GM18520 (cell line): ENCODE measurements at regions not wholly inside any gene's neighbourhood (a gene's known extent, or its start where the extent isn't known, plus 50 kb on each side); places are given as distances from the start of the nearest gene placed in this dataset.
A peak's percentile ranks its signal among the peaks of the same experiment; 100 is the strongest.

Source experiments
- ATAC-seq: cut with Tn5 transposase; IDR thresholded peaks from one replicate; pipeline ENCODE4 v1.9.1; 2021; ENCODE audit not compliant: unreplicated experiment

DNA sequence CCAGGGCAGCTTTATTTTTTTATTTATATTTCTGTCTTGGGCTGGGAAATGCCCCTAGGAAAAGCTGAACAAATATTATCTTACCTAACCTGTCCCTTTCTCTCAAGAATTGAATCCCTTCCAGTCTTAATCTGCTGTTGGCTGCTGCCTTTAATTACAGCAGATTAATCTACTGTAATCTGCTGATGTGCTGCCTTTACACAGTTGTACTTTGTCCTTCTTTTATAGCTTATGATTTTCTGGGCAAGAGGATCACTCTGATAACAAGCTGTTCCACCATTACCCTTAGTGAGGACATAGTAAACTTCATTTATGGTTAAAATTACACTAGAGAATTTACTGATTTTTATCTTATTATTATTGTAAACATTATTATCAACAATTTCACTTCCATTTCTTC, 234.5 kb upstream of the MAN1A1 start:
- ATAC-seq: no peak

- ATAC-seq: no peak
These were observed 231.7 kb upstream of the MAN1A1 start for GRCh38 chr6:119581220-119581619.

GRCh38 chr6:119575721-119576120, 226.2 kb upstream of the MAN1A1 start:
- ATAC-seq: no peak

- ATAC-seq: no peak
These were observed 219.0 kb upstream of the MAN1A1 start for GRCh38 chr6:119568580-119568979.

DNA sequence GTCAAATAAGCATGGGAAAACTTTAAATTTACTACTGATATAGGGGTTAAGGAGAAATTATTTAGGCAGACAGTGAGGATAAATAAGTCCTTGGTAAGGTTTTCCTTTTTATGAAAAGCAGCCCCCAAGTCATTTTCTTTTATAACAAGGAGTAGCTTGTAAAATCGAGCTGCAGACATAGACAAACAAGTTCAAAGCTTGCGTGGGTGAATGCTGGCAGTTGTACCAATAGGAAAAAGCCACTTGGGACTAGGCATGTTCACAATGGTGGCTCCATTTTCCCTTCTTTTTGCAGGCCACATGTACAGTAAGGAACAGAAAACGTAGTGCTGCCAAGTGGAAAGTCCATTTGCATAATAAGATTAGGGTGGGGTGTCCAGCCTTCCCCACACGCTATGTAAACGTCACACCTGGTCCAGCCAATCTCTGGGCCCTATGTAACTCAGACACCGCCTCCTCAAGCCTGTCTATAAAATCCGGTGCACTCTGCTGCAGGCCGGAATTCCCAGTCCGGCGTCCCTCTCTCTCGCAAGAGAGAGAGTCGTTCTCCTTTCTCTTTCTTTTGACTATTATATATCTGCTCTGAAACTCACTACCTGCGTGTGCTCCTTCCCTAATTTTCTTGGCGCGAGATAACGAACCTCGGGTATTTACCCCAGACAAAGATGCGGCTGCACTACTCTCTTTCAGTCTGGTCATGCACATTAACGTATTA, 217.1 kb upstream of the MAN1A1 start:
- no peak for ATAC-seq

- no peak for ATAC-seq
These were observed 216.3 kb upstream of the MAN1A1 start for GRCh38 chr6:119565893-119566292.

DNA sequence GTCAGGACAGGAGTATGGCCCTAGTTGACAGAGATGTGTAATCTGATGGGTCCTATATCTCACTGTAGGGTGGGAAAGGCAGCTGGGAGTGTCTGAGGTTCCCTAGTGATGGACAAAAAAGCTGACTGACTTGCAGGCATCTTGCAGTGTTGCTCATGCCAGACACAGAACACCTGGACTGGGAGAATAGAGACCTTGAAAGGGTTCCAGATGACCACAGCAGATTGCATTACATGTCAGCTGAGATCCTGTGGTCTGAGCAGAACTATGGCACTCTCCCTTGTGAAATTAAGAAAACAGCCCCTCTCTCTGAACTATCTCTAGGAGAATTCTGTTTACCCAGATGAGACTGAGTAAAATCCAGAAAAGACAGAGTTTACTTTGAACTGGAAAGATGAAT, 212.6 kb upstream of the MAN1A1 start:
- ATAC-seq: no peak

GRCh38 chr6:119559586-119559985, 210.0 kb upstream of the MAN1A1 start:
- ATAC-seq: no peak

DNA sequence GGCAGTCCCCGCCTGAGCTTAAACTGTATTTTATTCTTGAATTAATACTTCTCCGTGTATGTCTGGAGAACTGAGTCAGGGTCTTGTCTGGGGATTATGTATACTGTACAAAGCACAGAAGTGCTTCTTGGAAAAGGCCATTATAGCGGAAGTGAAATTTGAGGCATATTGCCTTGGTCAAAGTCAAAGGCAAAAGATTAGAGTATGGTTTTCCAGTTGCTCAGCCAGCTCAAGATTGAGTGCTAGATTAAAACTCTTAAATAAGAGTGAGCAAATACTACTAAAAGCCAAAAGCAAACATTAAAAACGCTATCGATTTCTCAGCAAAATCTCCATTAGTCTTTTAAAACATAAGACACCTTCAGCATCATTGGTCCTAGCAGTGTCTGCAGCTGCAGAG, 207.7 kb upstream of the MAN1A1 start:
- ATAC-seq: no peak

- ATAC-seq: no peak
These were observed 202.5 kb upstream of the MAN1A1 start for GRCh38 chr6:119552021-119552420.

- ATAC-seq: no peak
These were observed 197.5 kb upstream of the MAN1A1 start for GRCh38 chr6:119547024-119547423.

DNA sequence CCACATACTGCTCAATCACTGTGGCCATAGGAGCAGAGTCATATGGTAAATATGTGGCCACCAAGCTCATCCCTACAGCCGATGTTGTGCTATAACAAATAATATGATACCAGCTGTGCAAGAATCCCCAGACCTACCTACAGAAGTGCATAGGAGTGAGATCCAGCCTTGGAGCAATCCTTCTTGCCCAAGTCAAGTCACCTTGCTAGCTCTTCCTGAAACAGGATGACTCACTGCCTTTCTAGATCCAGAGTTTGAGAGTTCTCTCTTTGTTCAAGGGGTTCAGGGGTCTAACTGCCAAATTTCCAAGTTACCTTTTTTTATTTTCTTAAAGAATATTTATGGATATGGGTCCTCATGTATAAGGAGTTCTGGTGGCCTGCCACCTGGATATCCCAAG, 195.7 kb upstream of the MAN1A1 start:
- no peak for ATAC-seq

DNA sequence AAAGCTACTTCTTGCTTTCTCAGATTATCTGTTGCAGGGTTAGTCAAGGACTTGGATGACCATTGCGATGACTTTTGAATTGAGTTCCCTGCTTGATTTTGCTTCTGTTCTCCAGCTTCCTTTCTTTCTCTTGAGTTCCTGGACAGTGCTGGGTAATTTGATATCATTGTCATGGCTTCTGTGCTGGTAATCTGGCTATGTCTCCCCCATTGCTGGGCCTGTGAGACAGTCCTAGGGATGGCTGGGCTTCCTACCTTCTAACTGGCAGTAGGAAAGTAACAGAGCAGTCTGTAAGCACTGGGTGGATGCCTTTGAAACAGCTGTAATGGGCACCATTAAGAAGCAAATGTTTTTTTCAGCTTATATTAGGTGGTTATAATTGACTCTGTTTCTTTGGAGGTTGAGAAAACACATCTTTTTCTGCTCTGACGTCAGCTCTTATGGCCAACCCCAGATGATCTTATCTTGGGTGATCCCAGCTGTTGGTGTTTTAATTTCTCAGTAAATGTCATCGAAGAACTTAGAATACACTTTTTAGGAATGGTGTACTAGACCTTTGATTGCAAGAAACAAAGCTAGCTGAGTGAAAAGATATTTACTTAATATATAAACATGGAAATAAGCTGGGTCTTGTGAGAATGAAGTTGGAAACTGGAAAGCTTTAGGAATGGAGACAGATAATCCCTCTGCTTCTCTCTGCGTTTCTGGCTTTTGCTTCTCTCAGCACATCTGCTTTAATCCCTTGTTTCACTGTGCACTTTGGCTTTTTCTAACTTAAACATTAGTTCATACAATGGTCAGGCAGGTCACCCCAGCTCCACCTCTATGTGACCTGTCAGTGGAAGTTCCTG, 195.0 kb upstream of the MAN1A1 start:
- no peak for ATAC-seq

DNA sequence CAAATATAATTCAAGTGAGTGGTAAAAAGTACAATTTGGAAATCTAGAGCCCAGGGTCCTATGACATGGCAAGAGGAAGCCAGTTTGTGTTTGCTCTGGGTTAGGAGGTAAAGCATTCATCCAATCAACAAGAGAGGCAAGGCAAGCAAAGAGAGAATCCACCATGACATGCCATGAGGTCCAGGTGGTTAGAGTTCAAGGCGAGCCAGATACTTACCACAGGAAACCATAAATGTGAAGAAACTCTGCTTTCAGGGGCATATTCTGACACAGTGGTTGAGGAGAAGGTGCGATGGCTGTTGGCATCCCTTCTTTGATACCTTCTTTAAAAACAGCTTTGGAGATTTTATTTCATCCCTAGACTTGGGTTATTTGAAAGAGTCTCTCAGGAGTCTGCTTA, 193.8 kb upstream of the MAN1A1 start:
- ATAC-seq: no peak

GRCh38 chr6:119542037-119542436, 192.5 kb upstream of the MAN1A1 start:
- no peak for ATAC-seq

GRCh38 chr6:119541132-119541905, 191.8 kb upstream of the MAN1A1 start:
- no peak for ATAC-seq

DNA sequence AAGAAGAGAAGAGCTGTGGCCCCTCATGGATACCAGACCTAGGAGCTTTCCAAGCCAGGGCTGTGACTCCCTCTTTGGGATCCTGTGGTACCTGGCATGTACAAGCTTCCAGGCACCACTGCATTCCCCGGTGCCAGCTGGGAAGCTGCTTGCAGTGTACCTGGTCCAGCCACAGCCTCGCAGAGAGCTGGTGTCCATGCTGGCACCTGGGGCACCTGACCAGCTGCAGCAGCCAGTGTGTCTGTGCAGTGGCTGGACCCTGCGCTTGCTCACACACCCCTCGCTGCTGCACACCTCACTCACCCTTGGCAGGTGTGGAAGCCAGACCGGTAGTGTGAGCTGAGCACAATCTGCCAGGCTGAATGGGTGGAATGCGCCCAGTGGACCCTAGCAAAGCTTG, 190.9 kb upstream of the MAN1A1 start:
- ATAC-seq: no peak

DNA sequence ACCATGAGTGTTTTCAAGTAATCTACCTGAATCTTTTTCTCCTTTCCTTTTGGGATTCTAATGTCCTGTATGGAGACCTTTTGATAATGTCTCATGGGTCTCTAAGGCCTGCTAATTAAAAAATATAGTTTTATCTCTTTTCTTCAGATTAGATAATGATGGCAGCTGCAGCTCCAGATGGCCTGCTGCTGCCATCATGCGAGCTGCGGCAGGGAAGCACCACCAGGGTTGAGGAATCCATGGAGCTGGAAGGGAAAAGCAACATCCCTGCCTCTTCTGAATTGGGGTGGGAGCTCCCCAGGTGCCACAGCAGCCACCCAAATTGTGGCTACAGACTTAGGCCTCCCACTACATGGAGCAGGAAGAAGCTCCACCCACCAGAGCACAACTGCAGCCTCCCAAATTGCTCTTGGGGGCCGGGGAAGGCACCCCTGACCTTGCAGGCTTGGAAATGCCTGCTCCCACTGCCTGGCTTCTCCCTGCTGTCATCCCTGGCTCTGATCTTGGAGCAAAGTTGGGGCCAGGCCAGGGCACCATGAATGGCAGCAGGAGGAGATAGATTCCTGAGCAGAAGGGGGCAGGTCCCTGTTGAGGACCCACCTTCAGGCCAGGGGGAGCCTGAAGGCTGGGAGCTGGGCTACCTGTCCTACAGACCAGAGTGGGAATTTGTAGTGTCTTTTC, 189.6 kb upstream of the MAN1A1 start:
- ATAC-seq: no peak

DNA sequence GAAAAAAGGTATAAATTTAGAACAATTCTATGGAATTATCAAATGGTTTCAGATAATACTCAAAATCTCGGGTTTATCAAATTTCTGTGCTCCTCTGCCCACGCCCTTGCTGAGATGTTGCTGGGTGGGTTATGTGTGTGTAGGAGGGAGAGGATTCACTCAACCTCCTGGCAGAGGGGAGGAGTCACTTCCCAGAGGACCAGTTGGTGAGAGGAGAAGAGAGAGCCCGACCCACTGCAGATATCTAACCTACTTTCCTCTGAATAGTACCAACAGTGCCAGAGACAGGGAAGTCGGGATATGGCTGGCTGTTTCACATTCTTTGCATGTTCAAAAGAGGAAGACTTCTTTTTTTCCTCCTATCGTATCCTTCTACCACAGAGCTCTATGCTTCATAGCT, 187.1 kb upstream of the MAN1A1 start:
- ATAC-seq: no peak

DNA sequence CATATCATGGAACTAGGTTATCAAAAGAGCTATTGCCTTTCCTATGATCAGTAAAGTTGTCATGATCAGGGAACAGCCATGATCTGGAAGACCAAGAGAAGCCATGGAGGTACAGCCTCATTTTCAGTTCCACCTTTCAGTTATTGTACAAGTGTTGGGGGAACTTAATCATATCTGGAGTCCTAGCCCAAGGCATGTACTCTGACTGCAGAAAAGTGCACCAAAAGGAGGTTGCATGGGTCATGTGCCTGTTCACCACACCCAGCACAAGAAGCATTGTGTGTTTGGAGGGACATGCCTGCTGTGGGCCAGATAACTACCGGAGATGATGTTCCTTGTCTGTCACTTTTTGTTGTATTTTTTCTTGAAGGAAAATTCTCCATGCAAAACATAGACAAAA, 185.8 kb upstream of the MAN1A1 start:
- no peak for ATAC-seq

DNA sequence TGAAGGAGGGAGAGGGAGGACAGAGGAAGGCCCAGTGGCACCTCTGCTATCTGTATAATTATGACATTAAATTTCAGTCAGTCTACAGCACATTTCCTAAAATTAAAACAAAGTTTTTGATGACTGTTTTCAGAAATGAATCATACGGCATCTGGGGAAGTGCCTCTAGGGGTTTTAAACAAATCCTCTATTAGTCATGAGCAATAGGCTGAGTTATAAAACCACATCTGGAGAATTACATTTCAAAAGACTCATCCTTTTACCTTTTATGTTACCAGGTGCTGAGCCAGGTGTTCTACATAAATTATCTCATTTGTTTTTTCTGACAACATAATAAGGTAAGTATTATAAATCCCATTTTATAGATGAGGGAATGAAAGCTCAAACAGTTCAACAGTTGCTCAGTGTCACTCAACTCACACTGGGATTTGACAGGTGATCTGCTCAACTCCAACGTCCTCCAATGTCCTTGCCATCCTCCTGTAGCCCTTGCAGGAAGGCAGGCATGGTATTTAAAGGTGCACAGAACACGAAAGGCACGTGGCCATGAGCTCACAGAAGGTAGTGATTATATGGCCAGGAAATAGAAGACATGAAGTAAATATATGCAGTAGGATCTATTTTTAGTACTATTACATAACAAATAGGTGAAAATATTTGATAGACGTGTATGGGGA, 184.2 kb upstream of the MAN1A1 start:
- peak; percentile 69 for ATAC-seq
